Retinal pigment epithelial cell (primary cell): ENCODE measurements at regions not wholly inside any gene's neighbourhood (a gene's known extent, or its start where the extent isn't known, plus 50 kb on each side); places are given as distances from the start of the nearest gene placed in this dataset.

ENCODE experiments used
- DNase-seq: peaks from one replicate; pipeline ENCODE4 v3.0.0-alpha.2; 2010; ENCODE audit warnings: low read depth
- H3K4me3 ChIP-seq: 2 replicates; pipeline ENCODE4 v1.5.1; 2011; ENCODE audit warnings: mild to moderate bottlenecking, low read length, control low read depth, moderate library complexity
- TF ChIP-seq, protein P1 (sequence below): conservative IDR thresholded peaks from 2 replicates; pipeline ENCODE4 v1.5.1; 2011; ENCODE audit warnings: low read depth, low read length, control low read depth, inconsistent platforms

DNA sequence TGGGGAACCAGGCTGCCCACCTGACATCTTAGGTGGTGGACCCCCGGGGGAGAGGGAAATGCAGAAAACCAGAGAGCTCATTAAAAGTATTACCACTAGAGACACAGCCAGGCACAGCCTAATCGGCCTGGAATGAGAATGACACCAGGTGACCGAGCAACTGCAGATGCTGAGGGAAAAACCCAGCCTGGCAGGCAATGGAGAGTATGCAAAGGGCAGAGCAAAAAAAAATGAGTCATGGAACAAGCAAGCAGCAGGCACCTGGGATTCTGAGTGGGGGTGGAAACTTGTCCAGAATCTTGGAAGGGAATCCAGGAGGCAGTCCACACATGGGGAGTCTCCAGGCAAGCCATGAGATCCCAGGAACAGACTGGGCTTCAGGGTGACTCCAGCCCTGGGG is 183.7 kb upstream of the LRRN1 start:
- peak; percentile 65 for DNase-seq
- TF ChIP-seq, protein P1, sequence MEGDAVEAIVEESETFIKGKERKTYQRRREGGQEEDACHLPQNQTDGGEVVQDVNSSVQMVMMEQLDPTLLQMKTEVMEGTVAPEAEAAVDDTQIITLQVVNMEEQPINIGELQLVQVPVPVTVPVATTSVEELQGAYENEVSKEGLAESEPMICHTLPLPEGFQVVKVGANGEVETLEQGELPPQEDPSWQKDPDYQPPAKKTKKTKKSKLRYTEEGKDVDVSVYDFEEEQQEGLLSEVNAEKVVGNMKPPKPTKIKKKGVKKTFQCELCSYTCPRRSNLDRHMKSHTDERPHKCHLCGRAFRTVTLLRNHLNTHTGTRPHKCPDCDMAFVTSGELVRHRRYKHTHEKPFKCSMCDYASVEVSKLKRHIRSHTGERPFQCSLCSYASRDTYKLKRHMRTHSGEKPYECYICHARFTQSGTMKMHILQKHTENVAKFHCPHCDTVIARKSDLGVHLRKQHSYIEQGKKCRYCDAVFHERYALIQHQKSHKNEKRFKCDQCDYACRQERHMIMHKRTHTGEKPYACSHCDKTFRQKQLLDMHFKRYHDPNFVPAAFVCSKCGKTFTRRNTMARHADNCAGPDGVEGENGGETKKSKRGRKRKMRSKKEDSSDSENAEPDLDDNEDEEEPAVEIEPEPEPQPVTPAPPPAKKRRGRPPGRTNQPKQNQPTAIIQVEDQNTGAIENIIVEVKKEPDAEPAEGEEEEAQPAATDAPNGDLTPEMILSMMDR = no peak
- no peak overlapping the region for H3K4me3 ChIP-seq

DNA sequence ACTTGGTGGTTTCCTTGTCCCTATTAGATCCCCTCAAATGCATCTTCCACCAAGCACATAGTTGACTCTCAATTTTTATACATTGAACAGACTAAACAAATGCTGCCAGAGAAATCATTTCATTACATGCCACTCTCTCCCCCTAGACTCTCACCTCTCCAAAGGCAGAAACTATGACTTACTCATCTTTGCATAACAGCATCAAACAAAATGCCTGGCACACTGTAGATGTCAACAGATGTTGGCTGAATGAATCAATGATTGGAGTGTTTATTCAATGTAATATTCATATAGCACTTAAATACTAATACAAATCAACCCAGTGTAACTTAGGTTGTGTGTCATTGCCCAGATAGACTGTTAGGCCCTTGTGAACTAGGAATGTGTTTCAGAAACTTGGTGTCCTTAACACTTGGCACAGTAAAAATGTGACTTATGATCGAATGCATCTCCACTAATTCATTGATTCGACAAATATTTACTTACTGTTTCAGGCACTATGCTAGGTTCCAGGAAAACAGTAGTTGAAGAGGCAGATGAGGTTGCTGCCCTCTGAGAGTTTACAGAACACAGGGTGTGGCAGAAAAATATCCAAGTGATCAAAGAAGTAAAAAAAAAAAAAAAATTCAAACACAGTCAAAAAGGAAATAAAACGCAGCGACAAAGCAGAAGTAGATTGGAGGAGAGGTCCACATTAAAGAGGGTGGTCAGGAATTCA is 188.5 kb upstream of the LRRN1 start:
- TF ChIP-seq, protein P1 = no peak
- H3K4me3 ChIP-seq = no peak overlapping the region

DNA sequence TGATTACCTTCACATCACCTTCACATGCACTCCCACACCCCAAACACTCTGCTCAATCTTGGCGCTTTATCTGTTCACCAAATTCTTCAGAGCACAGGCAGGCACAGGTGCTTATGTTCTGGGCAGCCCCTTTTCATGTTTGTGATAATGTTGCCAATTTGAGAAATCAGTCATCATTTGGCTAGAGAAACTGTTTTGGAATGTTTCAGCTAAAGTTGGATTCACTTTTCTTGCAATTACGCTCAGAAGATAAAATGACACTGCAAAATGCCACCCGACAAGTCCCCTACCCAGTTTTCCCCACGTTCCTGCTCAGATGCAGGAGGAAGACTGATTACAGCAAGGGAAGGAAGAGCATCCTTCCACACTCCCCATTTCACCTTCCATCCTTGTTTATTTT is 192.9 kb upstream of the LRRN1 start:
- DNase-seq = no peak
- no peak overlapping the region for H3K4me3 ChIP-seq
- TF ChIP-seq, protein P1 = no peak

More for the DNA sequence above, 188.5 kb upstream of the LRRN1 start:
- no peak for DNase-seq

DNA sequence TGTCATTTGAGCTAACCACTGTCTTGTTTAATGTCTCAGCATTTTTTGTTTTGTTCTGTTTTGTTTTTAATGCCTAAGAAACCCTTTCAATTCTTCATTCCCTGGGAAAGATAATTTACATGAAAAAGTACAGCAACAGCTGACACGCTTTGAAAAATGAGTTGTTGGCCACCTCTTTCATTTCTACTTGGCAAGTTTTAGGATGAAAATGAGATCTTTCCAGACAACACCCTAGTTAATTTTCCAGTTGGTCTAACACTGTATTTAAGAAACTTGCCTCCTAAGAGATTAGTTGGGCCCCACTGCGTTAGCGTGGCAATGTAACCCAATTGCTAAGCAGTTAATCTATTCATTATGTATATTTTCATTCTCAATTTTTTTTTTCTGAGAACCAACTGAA is 194.0 kb upstream of the LRRN1 start:
- peak; percentile 60 for DNase-seq
- no peak overlapping the region for H3K4me3 ChIP-seq
- TF ChIP-seq, protein P1 = no peak

DNA sequence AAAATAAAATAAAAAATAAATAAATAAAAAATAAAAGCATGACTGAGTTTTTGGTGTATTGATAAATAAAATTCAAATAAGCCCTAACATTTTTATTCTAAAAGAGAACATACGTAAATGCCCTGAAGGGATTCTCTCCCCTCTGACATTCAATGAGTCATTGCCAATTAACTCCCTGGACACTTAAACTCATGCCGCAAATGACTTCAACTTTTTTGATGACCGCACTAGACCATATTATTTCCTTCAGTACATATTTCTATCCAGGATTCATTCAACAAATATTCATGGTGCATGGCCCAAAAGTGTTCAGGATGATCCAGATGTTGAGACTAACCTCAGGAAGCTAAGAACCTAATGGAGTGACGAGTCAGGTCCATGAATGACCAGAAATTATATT is 195.9 kb upstream of the LRRN1 start:
- DNase-seq = no peak
- H3K4me3 ChIP-seq = no peak overlapping the region
- TF ChIP-seq, protein P1 = no peak

DNA sequence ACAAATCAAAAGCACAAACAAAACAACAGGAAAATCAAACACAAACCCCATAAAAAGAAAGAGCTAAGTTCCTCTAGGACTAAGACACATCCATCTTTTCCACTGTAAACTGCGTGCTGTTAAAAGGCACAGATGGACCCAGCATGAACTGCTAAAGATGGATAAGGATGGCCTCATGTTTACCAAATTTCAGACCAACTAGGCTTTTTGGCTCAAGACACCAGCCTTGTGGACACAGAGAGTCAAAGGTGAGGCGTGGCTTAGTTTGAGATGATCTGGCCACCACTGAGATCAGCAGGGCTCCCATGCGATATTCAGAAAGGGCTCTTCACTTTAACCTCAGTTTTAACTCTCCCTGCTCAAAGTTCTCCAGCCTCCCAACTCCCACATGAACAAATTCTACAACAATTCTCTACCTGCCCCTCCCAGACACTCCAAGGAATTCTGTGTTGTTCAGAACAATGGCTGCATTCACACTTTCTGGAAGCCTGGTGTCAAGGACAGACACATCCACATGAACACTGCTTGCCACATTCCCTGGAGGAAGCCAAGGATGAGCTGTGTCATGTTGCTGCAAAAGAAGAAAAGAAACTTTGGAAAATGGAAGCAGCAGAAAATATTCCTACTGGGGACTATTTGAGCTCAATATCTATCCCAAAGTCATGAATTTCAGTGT is 198.4 kb upstream of the LRRN1 start:
- DNase-seq = no peak
- H3K4me3 ChIP-seq = no peak overlapping the region
- TF ChIP-seq, protein P1 = no peak

DNA sequence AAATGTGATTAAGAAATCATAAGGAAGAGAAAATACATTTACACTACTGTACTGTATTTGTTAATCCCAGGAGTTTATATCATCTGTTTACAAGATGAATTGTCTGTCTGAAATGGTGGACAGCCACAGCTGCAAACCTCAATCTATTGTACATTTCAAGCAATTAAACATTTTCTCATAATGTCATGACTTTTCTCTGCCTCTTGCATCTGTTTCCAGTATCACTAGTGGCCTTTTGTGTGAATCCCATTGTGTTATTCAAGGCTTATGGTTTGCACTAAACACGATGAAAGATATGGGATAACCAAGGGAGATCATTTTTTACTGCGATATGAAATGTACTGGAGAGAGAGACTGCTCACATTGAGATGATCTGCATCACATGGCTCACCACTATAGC is 200.2 kb upstream of the LRRN1 start:
- TF ChIP-seq, protein P1 = no peak
- no peak overlapping the region for H3K4me3 ChIP-seq
- no peak for DNase-seq
